ENCODE measurements at regions not wholly inside any gene's neighbourhood (a gene's known extent, or its start where the extent isn't known, plus 50 kb on each side); places are given as distances from the start of the nearest gene placed in this dataset.

GRCh38 chr3:84806958-84807357 is 151.8 kb upstream of the CADM2 start:
- H3K36me3 ChIP-seq: no peaks in the 10 kb centered on the region
- no peak overlapping the region for H3K27ac ChIP-seq
- H3K9me3 ChIP-seq (ENCODE audit: severe bottlenecking): no peaks in the 10 kb centered on the region
- H3K4me3 ChIP-seq (ENCODE audit: low read depth, low read length): no peak overlapping the region
- no peak for TF ChIP-seq CTCF (IDR thresholded peaks at IDR 0.05; ENCODE audit: low read depth, low read length)
- no peaks in the 10 kb centered on the region for H3K27me3 ChIP-seq (ENCODE audit: insufficient read depth, low read depth, severe bottlenecking)
- DNase-seq: no peak

GRCh38 chr3:84820126-84820525 is 138.7 kb upstream of the CADM2 start:
- Histone ChIP-seq H3K27me3 (ENCODE audit: insufficient read depth, low read depth, severe bottlenecking) (no peaks in the 10 kb centered on the region), H3K27ac (no peak overlapping the region), H3K36me3 (no peaks in the 10 kb centered on the region), H3K9me3 (ENCODE audit: severe bottlenecking) (no peaks in the 10 kb centered on the region), H3K4me3 (ENCODE audit: low read depth, low read length) (no peak overlapping the region)
- no peak for TF ChIP-seq CTCF (IDR thresholded peaks at IDR 0.05; ENCODE audit: low read depth, low read length)
- no peak for DNase-seq

GRCh38 chr3:84820906-84821305 is 137.9 kb upstream of the CADM2 start:
- no peak for TF ChIP-seq CTCF (IDR thresholded peaks at IDR 0.05; ENCODE audit: low read depth, low read length)
- Histone ChIP-seq H3K4me3 (ENCODE audit: low read depth, low read length) (no peak overlapping the region), H3K27me3 (ENCODE audit: insufficient read depth, low read depth, severe bottlenecking) (no peaks in the 10 kb centered on the region), H3K36me3 (no peaks in the 10 kb centered on the region), H3K27ac (no peak overlapping the region), H3K9me3 (ENCODE audit: severe bottlenecking) (no peaks in the 10 kb centered on the region)
- no peak for DNase-seq

- no peaks in the 10 kb centered on the region for H3K27me3 ChIP-seq (ENCODE audit: insufficient read depth, low read depth, severe bottlenecking)
- H3K27ac ChIP-seq: no peak overlapping the region
- no peaks in the 10 kb centered on the region for H3K9me3 ChIP-seq (ENCODE audit: severe bottlenecking)
- no peak overlapping the region for H3K4me3 ChIP-seq (ENCODE audit: low read depth, low read length)
- no peaks in the 10 kb centered on the region for H3K36me3 ChIP-seq
- DNase-seq: no peak
- TF ChIP-seq CTCF (IDR thresholded peaks at IDR 0.05; ENCODE audit: low read depth, low read length): no peak
Measured at GRCh38 chr3:84825817-84826216, 133.0 kb upstream of the CADM2 start.

- Histone ChIP-seq H3K27me3 (ENCODE audit: insufficient read depth, low read depth, severe bottlenecking) (no peaks in the 10 kb centered on the region), H3K4me3 (ENCODE audit: low read depth, low read length) (no peak overlapping the region), H3K36me3 (no peaks in the 10 kb centered on the region), H3K9me3 (ENCODE audit: severe bottlenecking) (no peaks in the 10 kb centered on the region), H3K27ac (no peak overlapping the region)
- DNase-seq: no peak
- no peak for TF ChIP-seq CTCF (IDR thresholded peaks at IDR 0.05; ENCODE audit: low read depth, low read length)
Measured at GRCh38 chr3:84830476-84830875, 128.3 kb upstream of the CADM2 start.

- H3K4me3 ChIP-seq (ENCODE audit: low read depth, low read length): no peak overlapping the region
- H3K36me3 ChIP-seq: no peaks in the 10 kb centered on the region
- H3K27me3 ChIP-seq (ENCODE audit: insufficient read depth, low read depth, severe bottlenecking): no peaks in the 10 kb centered on the region
- no peaks in the 10 kb centered on the region for H3K9me3 ChIP-seq (ENCODE audit: severe bottlenecking)
- no peak overlapping the region for H3K27ac ChIP-seq
- TF ChIP-seq CTCF (IDR thresholded peaks at IDR 0.05; ENCODE audit: low read depth, low read length): no peak
- no peak for DNase-seq
Measured at GRCh38 chr3:84835366-84835765, 123.4 kb upstream of the CADM2 start.
